NB4 (cell line): ENCODE measurements at regions not wholly inside any gene's neighbourhood (a gene's known extent, or its start where the extent isn't known, plus 50 kb on each side); places are given as distances from the start of the nearest gene placed in this dataset.

Source experiments
- DNase-seq: peaks from one replicate; pipeline ENCODE4 v3.0.0; 2010; ENCODE audit warnings: low read depth
- H3K4me3 ChIP-seq: one replicate; pipeline ENCODE4 v1.5.1; 2011; ENCODE audit warnings: mild to moderate bottlenecking, low read depth, low read length, moderate library complexity
- CTCF ChIP-seq: IDR thresholded peaks from one replicate; pipeline ENCODE4 v1.5.1; 2012; ENCODE audit warnings: low read depth, low read length
- MAX ChIP-seq: IDR thresholded peaks from 2 replicates; pipeline ENCODE4 v1.6.1; 2011; ENCODE audit warnings: low read depth, low read length
- MYC ChIP-seq: IDR thresholded peaks from 2 replicates; pipeline ENCODE4 v1.6.1; 2011; ENCODE audit warnings: low read depth, low read length
- POLR2A ChIP-seq: IDR thresholded peaks from 2 replicates; pipeline ENCODE4 v1.6.1; 2011; ENCODE audit warnings: mild to moderate bottlenecking; ENCODE audit not compliant: insufficient read length; ENCODE audit errors: extremely low read depth

DNA sequence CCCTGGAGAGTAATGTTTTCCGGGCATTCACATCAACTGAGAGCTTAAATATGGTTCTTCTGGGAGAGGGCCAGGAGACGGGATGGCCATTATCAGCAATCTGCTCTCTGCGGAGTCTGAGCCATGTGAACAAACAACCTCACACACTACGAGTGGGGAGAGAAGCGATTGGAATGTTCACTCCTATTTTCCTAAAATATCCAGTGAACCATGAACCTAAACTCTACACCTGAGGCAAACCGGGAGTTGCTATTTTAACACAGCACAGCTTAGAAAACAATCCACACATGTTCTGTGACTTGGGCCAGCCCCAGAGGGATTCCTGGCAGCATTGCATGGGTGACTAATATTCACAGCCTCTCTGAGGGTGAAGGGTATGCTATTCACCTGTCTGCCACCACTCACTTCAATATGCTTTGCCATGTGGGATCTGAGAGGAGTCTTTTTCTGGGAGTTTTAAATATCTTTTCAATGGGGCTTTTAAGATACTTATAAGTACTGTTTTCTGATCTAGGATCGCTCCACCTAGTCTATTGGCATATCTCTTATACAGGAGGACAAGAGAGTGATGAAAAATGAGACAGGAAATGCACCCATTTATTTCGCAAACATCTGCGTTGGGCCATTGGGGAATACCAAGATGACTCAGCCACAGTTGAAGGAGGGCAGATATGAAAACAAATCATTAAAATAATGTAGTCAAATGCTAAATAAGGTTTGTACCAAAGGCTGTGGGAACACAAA is 72.6 kb upstream of the SERP2 start:
- no peak overlapping the region for H3K4me3 ChIP-seq
- DNase-seq = peak; percentile 81
- TF ChIP-seq MAX = no peak
- no peak for TF ChIP-seq CTCF
- no peak for TF ChIP-seq POLR2A

DNA sequence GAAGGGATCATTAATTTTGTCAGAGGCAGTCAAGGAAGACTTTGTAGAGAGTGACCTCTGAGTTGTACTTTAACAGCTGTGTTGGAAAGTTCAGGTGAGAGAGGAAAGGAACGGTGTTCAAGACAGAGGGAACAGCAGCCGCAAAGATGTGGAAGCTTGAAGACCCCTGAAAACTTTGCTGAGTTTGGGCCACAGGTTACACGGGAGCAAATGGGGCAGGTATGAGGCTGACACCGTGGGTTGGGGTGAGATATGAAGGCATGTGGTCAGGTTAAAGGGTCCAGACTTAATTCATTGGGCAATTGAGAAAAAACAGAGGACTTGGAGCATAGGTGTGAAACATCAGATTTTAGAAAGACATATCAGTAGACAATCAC is 72.0 kb upstream of the SERP2 start:
- no peak overlapping the region for H3K4me3 ChIP-seq
- no peak for TF ChIP-seq MAX
- no peak for TF ChIP-seq MYC
- no peak for TF ChIP-seq CTCF
- no peak for TF ChIP-seq POLR2A
- DNase-seq = no peak

- DNase-seq = no peak
- no peak overlapping the region for H3K4me3 ChIP-seq
- TF ChIP-seq MAX (no peak), POLR2A (no peak), CTCF (no peak), MYC (no peak)
Measured at GRCh38 chr13:44302233-44302632, 71.4 kb upstream of the SERP2 start.

- DNase-seq = no peak
- TF ChIP-seq CTCF = no peak
- no peak for TF ChIP-seq POLR2A
- no peak for TF ChIP-seq MYC
- no peak for TF ChIP-seq MAX
- no peak overlapping the region for H3K4me3 ChIP-seq
Measured at GRCh38 chr13:44302940-44303575, 70.6 kb upstream of the SERP2 start.

- DNase-seq = no peak
- TF ChIP-seq CTCF (no peak), MAX (no peak), POLR2A (no peak), MYC (no peak)
- no peak overlapping the region for H3K4me3 ChIP-seq
Measured at GRCh38 chr13:44303681-44304432, 69.8 kb upstream of the SERP2 start.
